Upper lobe of left lung (tissue), 6 donors: ENCODE measurements at regions not wholly inside any gene's neighbourhood (a gene's known extent, or its start where the extent isn't known, plus 50 kb on each side); places are given as distances from the start of the nearest gene placed in this dataset.

Experiments
- ATAC-seq, 2 donors: fragments of 200-7000 bp; cut with Tn5 transposase; one replicate each; pipeline ENCODE4 v1.9.1; 2022; ENCODE audit warnings: mild to moderate bottlenecking in 2 of 2, moderate library complexity in 2 of 2; ENCODE audit not compliant: low FRiP score in 2 of 2
- DNase-seq, 2 donors: peaks; one replicate each; pipeline ENCODE4 v3.0.0-alpha.2; 2019 to 2020
- H3K27ac ChIP-seq, 4 donors: fragments of 200-600 bp; sonication (generic); one replicate each; pipeline ENCODE4 v1.5.1; 2016 to 2019
- H3K27me3 ChIP-seq, 4 donors: fragments of 200-600 bp; sonication (generic); one replicate each; pipeline ENCODE4 v1.5.1; 2017 to 2019
- H3K36me3 ChIP-seq, 4 donors: fragments of 200-600 bp; sonication (generic); one replicate each; pipeline ENCODE4 v1.5.1; 2016 to 2019
- H3K4me1 ChIP-seq, 4 donors: fragments of 200-600 bp; sonication (generic); one replicate each; pipeline ENCODE4 v1.5.1; 2018 to 2019
- H3K4me3 ChIP-seq, 4 donors: fragments of 200-600 bp; sonication (generic); one replicate each; pipeline ENCODE4 v1.5.1; 2017 to 2019; ENCODE audit warnings: mild to moderate bottlenecking in 2 of 4, moderate library complexity in 1 of 4
- H3K9me3 ChIP-seq, 4 donors: fragments of 200-600 bp; sonication (generic); one replicate each; pipeline ENCODE4 v1.5.1; 2018 to 2019
- EP300 ChIP-seq, 4 donors: sonication (generic); formaldehyde crosslinking; IDR thresholded peaks; one replicate each; pipeline ENCODE4 v1.5.1; 2017; ENCODE audit warnings: antibody characterized with exemption in 4 of 4, control low read depth in 2 of 4
- POLR2A ChIP-seq, 4 donors: fragments of 450-650 bp; IDR thresholded peaks; one replicate each; pipeline ENCODE4 v1.5.1; 2016 to 2017; ENCODE audit warnings: antibody characterized with exemption in 4 of 4, mild to moderate bottlenecking in 2 of 4
- POLR2AphosphoS5 ChIP-seq, 2 donors: sonication (generic); formaldehyde crosslinking; IDR thresholded peaks; one replicate each; pipeline ENCODE4 v1.5.1; 2017; ENCODE audit warnings: antibody characterized with exemption in 2 of 2
- WGBS, 2 donors: methylation state at CpG; one replicate each; pipeline ENCODE4 v1.1.5; 2017 to 2018; 5-methylcytosine and 5-hydroxymethylcytosine counted together
- TF ChIP-seq, protein P1 (sequence below), 6 experiments: fragments of 450-650 bp in 4 of 6; fragments of 200-600 bp in 2 of 6; sonication (generic) in 2 of 6; IDR thresholded peaks; one replicate each; pipeline ENCODE4 v1.5.1; 2016 to 2019; ENCODE audit warnings: antibody characterized with exemption in 6 of 6
- donor health status: DM: no; HTN: no; CAD: no; lungs with moderate emphysema.
- donor health status: DM: no; HTN: yes; CAD: no; lungs with severe emphysema.

DNA sequence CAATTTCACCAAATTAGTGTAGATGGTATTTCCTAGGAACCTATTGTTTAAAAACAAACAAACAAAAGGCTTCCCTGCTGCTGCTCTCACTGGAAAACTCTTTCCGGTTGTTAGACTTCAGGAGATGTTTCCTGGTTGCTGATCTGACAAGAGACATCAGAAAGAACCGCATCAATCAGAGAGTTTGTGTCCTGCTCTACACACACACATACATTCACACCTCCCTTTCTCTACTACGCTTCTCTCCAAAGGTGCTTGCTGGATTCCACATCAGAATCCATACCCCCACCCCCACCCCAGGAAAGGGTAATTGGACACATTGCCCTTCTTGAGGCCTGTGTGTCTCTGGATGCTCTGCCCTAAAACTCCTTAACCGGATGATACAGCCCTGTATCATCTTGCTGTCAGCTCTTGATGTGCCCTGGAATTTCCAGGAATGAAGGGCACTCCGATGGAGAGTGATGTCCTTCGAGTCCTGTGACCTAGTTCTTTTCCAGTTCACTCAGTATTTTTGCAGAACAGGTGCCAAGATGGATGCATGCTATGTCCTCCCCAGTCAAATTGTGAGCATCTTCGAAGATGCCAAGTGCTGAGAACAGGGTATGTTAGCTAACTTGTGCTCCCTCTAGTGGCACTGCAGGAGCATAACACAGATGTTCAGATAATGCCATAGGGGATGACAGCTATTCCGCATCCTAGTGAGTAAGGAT, 113.7 kb upstream of the SLC35F3 start:
- no peaks in the 10 kb centered on the region for H3K4me1 ChIP-seq
- H3K27me3 ChIP-seq: no peaks in the 10 kb centered on the region
- DNase-seq (peak in 1 of 2 donors; percentile 25), ATAC-seq (peak; percentile 74 to 91)
- no peaks in the 10 kb centered on the region for H3K36me3 ChIP-seq
- H3K9me3 ChIP-seq: no peaks in the 10 kb centered on the region
- H3K4me3 ChIP-seq: no peak overlapping the region
- 32 to 36% methylated on average over 8 of the region's 8 CpGs for WGBS, 2 donors
- no peak for TF ChIP-seq POLR2AphosphoS5 (IDR thresholded peaks at IDR 0.05)
- TF ChIP-seq, protein P1, sequence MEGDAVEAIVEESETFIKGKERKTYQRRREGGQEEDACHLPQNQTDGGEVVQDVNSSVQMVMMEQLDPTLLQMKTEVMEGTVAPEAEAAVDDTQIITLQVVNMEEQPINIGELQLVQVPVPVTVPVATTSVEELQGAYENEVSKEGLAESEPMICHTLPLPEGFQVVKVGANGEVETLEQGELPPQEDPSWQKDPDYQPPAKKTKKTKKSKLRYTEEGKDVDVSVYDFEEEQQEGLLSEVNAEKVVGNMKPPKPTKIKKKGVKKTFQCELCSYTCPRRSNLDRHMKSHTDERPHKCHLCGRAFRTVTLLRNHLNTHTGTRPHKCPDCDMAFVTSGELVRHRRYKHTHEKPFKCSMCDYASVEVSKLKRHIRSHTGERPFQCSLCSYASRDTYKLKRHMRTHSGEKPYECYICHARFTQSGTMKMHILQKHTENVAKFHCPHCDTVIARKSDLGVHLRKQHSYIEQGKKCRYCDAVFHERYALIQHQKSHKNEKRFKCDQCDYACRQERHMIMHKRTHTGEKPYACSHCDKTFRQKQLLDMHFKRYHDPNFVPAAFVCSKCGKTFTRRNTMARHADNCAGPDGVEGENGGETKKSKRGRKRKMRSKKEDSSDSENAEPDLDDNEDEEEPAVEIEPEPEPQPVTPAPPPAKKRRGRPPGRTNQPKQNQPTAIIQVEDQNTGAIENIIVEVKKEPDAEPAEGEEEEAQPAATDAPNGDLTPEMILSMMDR (IDR thresholded peaks at IDR 0.05): peak; percentile 61 to 86 (median 74)
- no peak overlapping the region for H3K27ac ChIP-seq

DNA sequence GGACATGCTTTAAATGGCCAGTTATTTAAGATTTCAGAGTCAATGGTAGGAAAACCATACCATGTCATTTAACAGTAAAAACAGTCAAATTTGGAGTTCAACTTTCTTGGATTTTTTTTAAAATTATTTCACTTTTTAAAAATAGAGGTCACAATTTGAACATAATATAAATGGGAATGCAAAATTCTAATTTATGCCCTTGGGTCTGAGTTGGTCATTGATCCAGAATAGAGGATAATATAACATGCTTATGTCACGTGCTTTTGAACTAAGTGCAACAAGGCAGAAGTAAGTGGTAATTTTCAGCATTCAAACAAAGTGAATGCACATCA, 113.1 kb upstream of the SLC35F3 start:
- DNase-seq: no peak
- H3K27me3 ChIP-seq: no peaks in the 10 kb centered on the region
- 9 to 19% methylated on average over 1 of the region's 1 CpG for WGBS, 2 donors
- TF ChIP-seq EP300 (IDR thresholded peaks at IDR 0.05): no peak
- TF ChIP-seq POLR2A (IDR thresholded peaks at IDR 0.05): no peak
- no peak for TF ChIP-seq POLR2AphosphoS5 (IDR thresholded peaks at IDR 0.05)
- TF ChIP-seq, protein P1 (IDR thresholded peaks at IDR 0.05): no peak
- H3K36me3 ChIP-seq: no peaks in the 10 kb centered on the region
- no peak overlapping the region for H3K4me3 ChIP-seq
- no peak for ATAC-seq
- no peak overlapping the region for H3K27ac ChIP-seq
- no peaks in the 10 kb centered on the region for H3K9me3 ChIP-seq
- no peaks in the 10 kb centered on the region for H3K4me1 ChIP-seq

DNA sequence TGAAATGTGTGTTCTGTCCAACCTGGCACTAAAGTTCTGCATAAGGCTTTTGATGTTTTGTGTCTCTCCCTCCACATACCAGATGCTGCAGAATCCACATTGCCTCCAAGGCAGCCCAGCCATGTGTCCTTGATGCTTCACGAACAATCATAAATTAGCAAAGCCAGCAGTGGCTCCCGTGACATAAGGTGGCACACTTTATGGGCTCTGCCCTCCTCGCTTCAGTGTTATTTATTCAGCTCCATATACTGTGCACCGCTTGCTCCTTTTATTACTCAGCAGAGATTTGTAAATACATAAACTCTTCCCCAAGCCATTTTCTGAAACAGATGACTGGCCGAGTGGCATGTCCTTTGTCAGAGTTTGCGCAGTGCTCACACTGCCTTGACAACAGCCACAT, 112.8 kb upstream of the SLC35F3 start:
- no peak for DNase-seq
- H3K27ac ChIP-seq: no peak overlapping the region
- 81 to 83% methylated on average over 6 of the region's 6 CpGs for WGBS, 2 donors
- no peak for ATAC-seq
- H3K4me1 ChIP-seq: no peaks in the 10 kb centered on the region
- H3K9me3 ChIP-seq: no peaks in the 10 kb centered on the region
- TF ChIP-seq POLR2AphosphoS5 (IDR thresholded peaks at IDR 0.05): no peak
- no peak for TF ChIP-seq EP300 (IDR thresholded peaks at IDR 0.05)
- TF ChIP-seq POLR2A (IDR thresholded peaks at IDR 0.05): no peak
- TF ChIP-seq, protein P1 (IDR thresholded peaks at IDR 0.05): no peak
- H3K36me3 ChIP-seq: no peaks in the 10 kb centered on the region
- H3K4me3 ChIP-seq: no peak overlapping the region
- H3K27me3 ChIP-seq: no peaks in the 10 kb centered on the region

DNA sequence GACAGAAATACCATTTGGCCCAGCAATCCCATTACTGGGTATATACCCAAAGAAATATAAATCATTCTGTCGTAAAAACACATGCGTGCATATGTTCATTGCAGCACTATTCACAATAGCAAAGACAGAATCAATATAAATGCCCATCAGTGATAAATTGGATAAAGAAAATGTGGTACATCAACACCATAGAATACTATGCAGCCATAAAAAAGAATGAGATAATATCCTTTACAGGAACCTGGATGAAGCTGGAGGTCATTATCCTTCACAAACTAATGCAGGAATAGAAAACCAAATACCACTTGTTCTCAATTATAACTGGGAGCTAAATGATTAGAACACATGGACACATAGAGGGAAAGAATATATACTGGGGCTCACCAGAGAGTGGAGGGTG, 109.6 kb upstream of the SLC35F3 start:
- Histone ChIP-seq H3K4me1 (no peaks in the 10 kb centered on the region), H3K4me3 (no peak overlapping the region), H3K27me3 (no peaks in the 10 kb centered on the region), H3K9me3 (no peaks in the 10 kb centered on the region), H3K36me3 (no peaks in the 10 kb centered on the region), H3K27ac (no peak overlapping the region)
- no peak for ATAC-seq
- TF ChIP-seq, protein P1 (IDR thresholded peaks at IDR 0.05): no peak
- no peak for TF ChIP-seq EP300 (IDR thresholded peaks at IDR 0.05)
- no peak for TF ChIP-seq POLR2A (IDR thresholded peaks at IDR 0.05)
- TF ChIP-seq POLR2AphosphoS5 (IDR thresholded peaks at IDR 0.05): no peak
- DNase-seq: no peak
- 97% methylated on average over 2 of the region's 2 CpGs for WGBS, 2 donors

DNA sequence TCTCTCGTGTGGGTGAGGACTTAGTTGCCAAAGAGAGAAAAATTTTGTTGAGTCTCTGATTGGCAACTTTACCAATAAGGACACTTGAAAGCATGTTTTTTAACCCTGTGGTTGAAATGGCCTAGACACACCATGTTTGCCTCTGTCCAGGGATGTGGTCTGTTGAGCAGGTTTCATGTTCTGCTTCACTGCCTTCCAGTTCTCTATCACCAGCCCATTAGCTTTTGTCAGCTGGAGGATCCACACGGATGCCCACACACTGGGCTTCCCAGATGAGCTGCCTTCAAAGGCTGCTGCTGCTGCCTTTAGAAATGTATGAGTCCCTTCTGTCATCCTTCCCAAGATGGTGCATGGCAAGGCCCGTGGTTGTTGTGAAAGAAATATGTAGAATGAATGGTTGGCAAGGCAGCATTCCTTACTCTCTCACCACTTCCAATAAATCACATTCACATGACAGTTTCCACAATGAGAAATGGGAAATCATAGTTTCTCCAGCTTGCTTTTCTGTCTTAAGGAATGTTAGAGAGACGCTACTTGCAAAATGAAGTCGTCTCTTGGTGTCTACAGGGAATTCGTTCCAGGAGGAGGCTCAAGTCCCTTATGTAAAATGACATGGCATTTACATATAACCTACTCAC, 108.2 kb upstream of the SLC35F3 start:
- ATAC-seq: no peak

More for the DNA sequence above, 108.2 kb upstream of the SLC35F3 start:
- H3K9me3 ChIP-seq: no peaks in the 10 kb centered on the region
- H3K27me3 ChIP-seq: no peaks in the 10 kb centered on the region
- H3K4me3 ChIP-seq: no peak overlapping the region
- TF ChIP-seq, protein P1 (IDR thresholded peaks at IDR 0.05): no peak
- TF ChIP-seq EP300 (IDR thresholded peaks at IDR 0.05) (no peak), POLR2AphosphoS5 (IDR thresholded peaks at IDR 0.05) (no peak), POLR2A (IDR thresholded peaks at IDR 0.05) (no peak)
- H3K36me3 ChIP-seq: no peaks in the 10 kb centered on the region
- 73 to 84% methylated on average over 6 of the region's 6 CpGs for WGBS, 2 donors
- no peak overlapping the region for H3K27ac ChIP-seq
- DNase-seq: no peak
- no peaks in the 10 kb centered on the region for H3K4me1 ChIP-seq
